ENCODE measurements at regions not wholly inside any gene's neighbourhood (a gene's known extent, or its start where the extent isn't known, plus 50 kb on each side); places are given as distances from the start of the nearest gene placed in this dataset.
"Not testable (repeated sequence)": the region's sequence is repeated elsewhere in the genome, so short reads cannot be mapped to it uniquely, and the experiment has no call there.

- POLR2A ChIA-PET: no interaction called here
- CTCF ChIA-PET: no interaction called here
- no peak for DNase-seq (ENCODE audit: low read depth)
- Histone ChIP-seq H3K36me3 (ENCODE audit: control insufficient read depth, insufficient read depth, low read length) (no peaks in the 10 kb centered on the region), H3K4me3 (ENCODE audit: low read depth, low read length) (no peak overlapping the region), H3K27me3 (ENCODE audit: control insufficient read depth, insufficient read depth, low read length) (no peaks in the 10 kb centered on the region)
- TF ChIP-seq CTCF (IDR thresholded peaks at IDR 0.05; ENCODE audit: insufficient read depth, low read depth, low read length): no peak
These were observed 151.2 kb upstream of the MINDY3 start for GRCh38 chr10:16011548-16011947.

- no peak for TF ChIP-seq CTCF (IDR thresholded peaks at IDR 0.05; ENCODE audit: insufficient read depth, low read depth, low read length)
- POLR2A ChIA-PET: no interaction called here
- no peaks in the 10 kb centered on the region for H3K36me3 ChIP-seq (ENCODE audit: control insufficient read depth, insufficient read depth, low read length)
- CTCF ChIA-PET: no interaction called here
- no peak for DNase-seq (ENCODE audit: low read depth)
- H3K4me3 ChIP-seq (ENCODE audit: low read depth, low read length): no peak overlapping the region
- H3K27me3 ChIP-seq (ENCODE audit: control insufficient read depth, insufficient read depth, low read length): no peaks in the 10 kb centered on the region
These were observed 154.2 kb upstream of the MINDY3 start for GRCh38 chr10:16014469-16014868.

- CTCF ChIA-PET: no interaction called here
- Histone ChIP-seq H3K4me3 (ENCODE audit: low read depth, low read length) (no peak overlapping the region), H3K36me3 (ENCODE audit: control insufficient read depth, insufficient read depth, low read length) (no peaks in the 10 kb centered on the region), H3K27me3 (ENCODE audit: control insufficient read depth, insufficient read depth, low read length) (no peaks in the 10 kb centered on the region)
- no peak for DNase-seq (ENCODE audit: low read depth)
- TF ChIP-seq CTCF (IDR thresholded peaks at IDR 0.05; ENCODE audit: insufficient read depth, low read depth, low read length): no peak
- POLR2A ChIA-PET: no interaction called here
These were observed 156.4 kb upstream of the MINDY3 start for GRCh38 chr10:16016688-16017087.

- no peaks in the 10 kb centered on the region for H3K36me3 ChIP-seq (ENCODE audit: control insufficient read depth, insufficient read depth, low read length)
- ChIA-PET POLR2A (no interaction called here), CTCF (no interaction called here)
- TF ChIP-seq CTCF (IDR thresholded peaks at IDR 0.05; ENCODE audit: insufficient read depth, low read depth, low read length): no peak
- no peak for DNase-seq (ENCODE audit: low read depth)
- H3K27me3 ChIP-seq (ENCODE audit: control insufficient read depth, insufficient read depth, low read length): no peaks in the 10 kb centered on the region
- H3K4me3 ChIP-seq (ENCODE audit: low read depth, low read length): no peak overlapping the region
These were observed 160.5 kb upstream of the MINDY3 start for GRCh38 chr10:16020836-16021235.

GRCh38 chr10:16026832-16027231 lies 166.5 kb upstream of the MINDY3 start:
- CTCF ChIA-PET; H3K4me3 ChIP-seq (ENCODE audit: low read depth, low read length); H3K27me3 ChIP-seq (ENCODE audit: control insufficient read depth, insufficient read depth, low read length); POLR2A ChIA-PET; DNase-seq (ENCODE audit: low read depth); H3K36me3 ChIP-seq (ENCODE audit: control insufficient read depth, insufficient read depth, low read length): not testable (repeated sequence)

GRCh38 chr10:16030562-16030961 lies 170.3 kb upstream of the MINDY3 start:
- no peak for DNase-seq (ENCODE audit: low read depth)
- H3K36me3 ChIP-seq (ENCODE audit: control insufficient read depth, insufficient read depth, low read length): no peaks in the 10 kb centered on the region
- CTCF ChIA-PET: interaction anchor here (1.2 kb wide), 1 partner anchor 9 kb away, joined by 3 read pairs; no protein-coding TSS in a partner anchor
- POLR2A ChIA-PET: no interaction called here
- H3K27me3 ChIP-seq (ENCODE audit: control insufficient read depth, insufficient read depth, low read length): no peaks in the 10 kb centered on the region
- no peak for TF ChIP-seq CTCF (IDR thresholded peaks at IDR 0.05; ENCODE audit: insufficient read depth, low read depth, low read length)
- no peak overlapping the region for H3K4me3 ChIP-seq (ENCODE audit: low read depth, low read length)
